Left lung (tissue), 4 donors: ENCODE measurements at regions not wholly inside any gene's neighbourhood (a gene's known extent, or its start where the extent isn't known, plus 50 kb on each side); places are given as distances from the start of the nearest gene placed in this dataset.
"Not testable (repeated sequence)": the region's sequence is repeated elsewhere in the genome, so short reads cannot be mapped to it uniquely, and the experiment has no call there.

ENCODE experiments used
- ATAC-seq: fragments of 200-7000 bp; cut with Tn5 transposase; one replicate; pipeline ENCODE4 v1.9.1; 2020; ENCODE audit warnings: moderate library complexity
- DNase-seq, 4 donors: peaks; one replicate each; pipeline ENCODE4 v3.0.0-alpha.2; 2013 to 2020
- H3K27ac ChIP-seq, 2 donors: fragments of 200-600 bp; sonication (generic) in 1 of 2; one replicate each; pipeline versions ENCODE4 v1.5.0 to v1.8.0; 2020 to 2021
- H3K27me3 ChIP-seq, 2 donors: fragments of 200-600 bp; sonication (generic) in 1 of 2; one replicate each; pipeline versions ENCODE4 v1.5.0 to v1.8.0; 2020 to 2021
- H3K36me3 ChIP-seq, 2 donors: fragments of 200-600 bp; sonication (generic) in 1 of 2; one replicate each; pipeline versions ENCODE4 v1.5.0 to v1.8.0; 2020 to 2021
- H3K4me1 ChIP-seq, 2 donors: fragments of 200-600 bp; one replicate each; pipeline ENCODE4 v1.8.0; 2021
- H3K4me3 ChIP-seq, 2 donors: fragments of 200-600 bp; sonication (generic) in 1 of 2; one replicate each; pipeline versions ENCODE4 v1.5.0 to v1.8.0; 2020 to 2021; ENCODE audit warnings: mild to moderate bottlenecking in 1 of 2
- H3K9me3 ChIP-seq, 2 donors: fragments of 200-600 bp; sonication (generic) in 1 of 2; one replicate each; pipeline versions ENCODE4 v1.5.0 to v1.8.0; 2020 to 2021
- CTCF ChIP-seq, 2 donors: fragments of 200-600 bp; sonication (generic) in 1 of 2; IDR thresholded peaks; one replicate each; pipeline versions ENCODE4 v1.5.0 to v1.8.0; 2021; ENCODE audit warnings: antibody characterized with exemption in 2 of 2
- intact Hi-C, 2 donors: fragments of 100-400 bp; cut with DNase I; formaldehyde crosslinking; loops; one replicate each; pipeline versions ENCODE4 v1.11.2 to v1.14.2; 2022
- donor health status: DM: no; HTN: yes; CAD: no.
- donor health status: DM: no; HTN: no; CAD: no.

GRCh38 chr7:106713452-106713851, 52.5 kb upstream of the CCDC71L start:
- H3K4me3 ChIP-seq, H3K27ac ChIP-seq, H3K36me3 ChIP-seq, DNase-seq, H3K9me3 ChIP-seq, H3K27me3 ChIP-seq, intact Hi-C loops, ATAC-seq: not testable (repeated sequence)
- peaks cover 9 to 16% of the 10 kb centered on the region in 2 donors for H3K4me1 ChIP-seq

GRCh38 chr7:106714590-106715442, 53.9 kb upstream of the CCDC71L start:
- H3K9me3 ChIP-seq, intact Hi-C loops, ATAC-seq, H3K4me3 ChIP-seq, H3K27me3 ChIP-seq, H3K27ac ChIP-seq, DNase-seq, H3K36me3 ChIP-seq: not testable (repeated sequence)
- peaks cover 9 to 25% of the 10 kb centered on the region in 2 donors for H3K4me1 ChIP-seq

GRCh38 chr7:106715730-106716129, 54.8 kb upstream of the CCDC71L start:
- H3K4me3 ChIP-seq: no peak overlapping the region
- peaks cover 9 to 25% of the 10 kb centered on the region in 2 donors for H3K4me1 ChIP-seq
- no peaks in the 10 kb centered on the region for H3K9me3 ChIP-seq
- ATAC-seq (no peak), DNase-seq (no peak)
- H3K36me3 ChIP-seq: no peaks in the 10 kb centered on the region
- H3K27me3 ChIP-seq: no peaks in the 10 kb centered on the region
- no peak for TF ChIP-seq CTCF (IDR thresholded peaks at IDR 0.05)
- H3K27ac ChIP-seq: no peak overlapping the region
- intact Hi-C loops: no loop called here

GRCh38 chr7:106717254-106717954, 56.4 kb upstream of the CCDC71L start:
- TF ChIP-seq CTCF (IDR thresholded peaks at IDR 0.05): no peak
- intact Hi-C loops: no loop called here
- no peak overlapping the region for H3K4me3 ChIP-seq
- H3K27ac ChIP-seq: peak overlapping the region; percentile 64 to 81
- peaks cover 9 to 30% of the 10 kb centered on the region in 2 donors for H3K4me1 ChIP-seq
- no peaks in the 10 kb centered on the region for H3K27me3 ChIP-seq
- no peak for DNase-seq
- peak; percentile 70 for ATAC-seq
- no peaks in the 10 kb centered on the region for H3K36me3 ChIP-seq
- no peaks in the 10 kb centered on the region for H3K9me3 ChIP-seq

- Histone ChIP-seq H3K27me3 (no peaks in the 10 kb centered on the region), H3K27ac (peak overlapping the region; percentile 64 to 81), H3K36me3 (no peaks in the 10 kb centered on the region), H3K4me3 (no peak overlapping the region), H3K4me1 (peaks cover 9 to 30% of the 10 kb centered on the region in 2 donors), H3K9me3 (no peaks in the 10 kb centered on the region)
- TF ChIP-seq CTCF (IDR thresholded peaks at IDR 0.05): no peak
- intact Hi-C loops: no loop called here
- ATAC-seq (peak; percentile 98), DNase-seq (no peak)
Observed at GRCh38 chr7:106717955-106718871, 57.3 kb upstream of the CCDC71L start.
